B cell (primary cell): ENCODE measurements at regions not wholly inside any gene's neighbourhood (a gene's known extent, or its start where the extent isn't known, plus 50 kb on each side); places are given as distances from the start of the nearest gene placed in this dataset.

ENCODE experiments used
- ATAC-seq: fragments of 200-7000 bp; cut with Tn5 transposase; one replicate; pipeline ENCODE4 v1.10.0; 2021; ENCODE audit warnings: low read depth, mild to moderate bottlenecking, moderate number of reproducible peaks, moderate library complexity
- CTCF ChIA-PET: fragments of 350-600 bp; sonication (Branson Sonifier 250); formaldehyde crosslinking; loops from one replicate; lab custom pipeline; 2021; ENCODE audit warnings: antibody characterized with exemption, inconsistent platforms; lab: Charles Lee
- POLR2A ChIA-PET: fragments of 350-600 bp; sonication (Branson Sonifier 250); formaldehyde crosslinking; loops from one replicate; lab custom pipeline; 2021; ENCODE audit warnings: antibody characterized with exemption; lab: Charles Lee
- DNase-seq: peaks from one replicate; pipeline ENCODE4 v3.0.0; 2013
- H2AFZ ChIP-seq: 2 replicates; pipeline ENCODE4 v1.6.1; 2012; ENCODE audit warnings: mild to moderate bottlenecking, low read depth, low read length; ENCODE audit not compliant: insufficient read depth, poor library complexity, severe bottlenecking
- H3K27ac ChIP-seq, 2 donors: 1 replicate in 1 of 2; 2 replicates in 1 of 2; pipeline ENCODE4 v1.5.1; 2012 to 2013; ENCODE audit warnings: low read length in 2 of 2, mild to moderate bottlenecking in 2 of 2, moderate library complexity in 1 of 2
- H3K27me3 ChIP-seq, 4 experiments: fragments of 200-600 bp in 1 of 4; sonication (generic) in 1 of 4; replicated peaks in 1 of 4; 1 replicate in 2 of 4; 2 replicates in 2 of 4; pipeline versions ENCODE4 v1.6.1 to v1.7.0; 2013 to 2016; ENCODE audit warnings: low read length in 3 of 4, mild to moderate bottlenecking in 2 of 4, mixed read lengths in 1 of 4, moderate library complexity in 1 of 4; ENCODE audit not compliant: insufficient read depth in 4 of 4, control insufficient read depth in 3 of 4; ENCODE audit errors: control extremely low read depth in 1 of 4
- H3K36me3 ChIP-seq, 2 experiments: replicated peaks in 1 of 2; 1 replicate in 1 of 2; 2 replicates in 1 of 2; pipeline versions ENCODE4 v1.6.1 to v1.7.1; 2013; ENCODE audit warnings: low read length in 1 of 2; ENCODE audit not compliant: insufficient read depth in 2 of 2, control insufficient read depth in 1 of 2; ENCODE audit errors: control extremely low read depth in 1 of 2, extremely low read depth in 1 of 2
- H3K4me1 ChIP-seq, 2 donors: fragments of 200-600 bp in 1 of 2; sonication (generic) in 1 of 2; 1 replicate in 1 of 2; 2 replicates in 1 of 2; pipeline versions ENCODE4 v1.5.1 to v1.6.1; 2013 to 2017; ENCODE audit warnings: low read length in 2 of 2; ENCODE audit not compliant: control insufficient read depth in 2 of 2, insufficient read depth in 2 of 2
- H3K4me2 ChIP-seq: replicated peaks from 2 replicates; pipeline ENCODE3; 2012; ENCODE audit warnings: mild to moderate bottlenecking, low read depth, low read length; ENCODE audit not compliant: poor library complexity, severe bottlenecking
- H3K4me3 ChIP-seq, 5 experiments: fragments of 200-600 bp in 1 of 5; sonication (generic) in 1 of 5; 1 replicate in 3 of 5; 2 replicates in 2 of 5; pipeline versions ENCODE4 v1.5.1 to v1.7.0; 2011 to 2016; ENCODE audit warnings: low read length in 4 of 5, mild to moderate bottlenecking in 4 of 5, low read depth in 2 of 5, control low read depth in 1 of 5, moderate library complexity in 1 of 5; ENCODE audit not compliant: insufficient read depth in 1 of 5; ENCODE audit errors: control extremely low read depth in 1 of 5, extremely low read depth in 1 of 5
- H3K79me2 ChIP-seq: fragments of 200-600 bp; sonication (generic); one replicate; pipeline ENCODE4 v1.6.0; 2016; ENCODE audit warnings: low read length; ENCODE audit not compliant: control insufficient read depth, insufficient read depth
- H3K9ac ChIP-seq: fragments of 200-600 bp; sonication (generic); 2 replicates; pipeline ENCODE4 v1.6.1; 2017; ENCODE audit warnings: mild to moderate bottlenecking, low read length, moderate library complexity
- H3K9me3 ChIP-seq, 3 donors: one replicate each; pipeline versions ENCODE4 v1.6.1 to v1.7.1; 2013; ENCODE audit warnings: low read length in 2 of 3; ENCODE audit not compliant: control insufficient read depth in 2 of 3, insufficient read depth in 1 of 3; ENCODE audit errors: control extremely low read depth in 1 of 3
- H4K20me1 ChIP-seq: 2 replicates; pipeline ENCODE4 v1.6.0; 2012; ENCODE audit warnings: mild to moderate bottlenecking, low read length; ENCODE audit not compliant: insufficient read depth, control insufficient read depth, poor library complexity, severe bottlenecking
- H3K27ac Mint-ChIP-seq: one replicate; pipeline ENCODE4 v1.8.0; 2021; ENCODE audit warnings: mixed read lengths
- H3K27me3 Mint-ChIP-seq: one replicate; pipeline ENCODE4 v1.8.0; 2021; ENCODE audit warnings: mixed read lengths
- H3K4me1 Mint-ChIP-seq: one replicate; pipeline ENCODE4 v1.8.0; 2021; ENCODE audit warnings: mixed read lengths
- H3K4me3 Mint-ChIP-seq: one replicate; pipeline ENCODE4 v1.8.0; 2021; ENCODE audit warnings: mixed read lengths
- H3K9me3 Mint-ChIP-seq: one replicate; pipeline ENCODE4 v1.8.0; 2022; ENCODE audit warnings: mixed read lengths; ENCODE audit not compliant: insufficient read depth
- EZH2 ChIP-seq: IDR thresholded peaks from 2 replicates; pipeline ENCODE4 v1.6.1; 2012; ENCODE audit warnings: borderline replicate concordance, low read depth, mild to moderate bottlenecking, moderate library complexity, low read length; ENCODE audit not compliant: insufficient read depth, poor library complexity, severe bottlenecking
- WGBS: methylation state at CpG from one replicate; pipeline ENCODE4 v1.1.5; 2013; ENCODE audit warnings: missing lambda C conversion rate; ENCODE audit not compliant: insufficient coverage; 5-methylcytosine and 5-hydroxymethylcytosine counted together
- intact Hi-C: fragments of 100-400 bp; cut with micrococcal nuclease; formaldehyde crosslinking; loops from one replicate; pipeline ENCODE4 v1.10.0; 2022
- TF ChIP-seq, protein P1 (sequence below): fragments of 200-600 bp; IDR thresholded peaks from one replicate; pipeline ENCODE4 v1.8.0; 2022; ENCODE audit warnings: antibody characterized with exemption, mild to moderate bottlenecking

DNA sequence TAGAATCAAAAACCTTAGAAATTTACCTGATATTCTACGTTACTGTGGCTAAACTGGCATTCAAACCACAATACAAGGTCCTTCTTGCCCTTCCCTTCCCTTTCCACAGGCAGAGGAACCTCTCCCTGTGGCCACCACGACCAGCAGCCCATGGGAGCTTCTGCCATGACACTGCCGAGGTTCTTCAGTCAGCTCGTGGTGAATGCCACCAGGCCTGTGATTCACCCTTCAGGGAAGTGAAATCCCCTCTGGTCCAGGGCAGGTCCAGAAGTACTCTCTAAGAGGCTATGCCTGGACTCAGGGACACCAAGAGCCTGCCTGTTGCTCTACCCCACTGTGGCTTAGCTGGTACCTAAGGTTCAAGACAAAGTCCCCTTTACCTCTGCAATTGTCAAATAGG lies 123.0 kb downstream of the HTR1B start:
- Mint-ChIP-seq H3K4me1 (no peaks in the 10 kb centered on the region), H3K27me3 (no peaks in the 10 kb centered on the region), H3K4me3 (no peak overlapping the region), H3K27ac (no peak overlapping the region), H3K9me3 (no peaks in the 10 kb centered on the region)
- Histone ChIP-seq H3K4me1 (no peaks in the 10 kb centered on the region), H4K20me1 (no peaks in the 10 kb centered on the region), H3K4me2 (no peak overlapping the region), H3K79me2 (no peaks in the 10 kb centered on the region), H3K4me3 (no peak overlapping the region), H3K27me3 (no peaks in the 10 kb centered on the region), H3K9ac (no peak overlapping the region), H2AFZ (no peak overlapping the region), H3K27ac (no peak overlapping the region), H3K9me3 (peaks cover 0 to 9% (median 0%) of the 10 kb centered on the region in 3 donors), H3K36me3 (no peaks in the 10 kb centered on the region)
- TF ChIP-seq, protein P1, sequence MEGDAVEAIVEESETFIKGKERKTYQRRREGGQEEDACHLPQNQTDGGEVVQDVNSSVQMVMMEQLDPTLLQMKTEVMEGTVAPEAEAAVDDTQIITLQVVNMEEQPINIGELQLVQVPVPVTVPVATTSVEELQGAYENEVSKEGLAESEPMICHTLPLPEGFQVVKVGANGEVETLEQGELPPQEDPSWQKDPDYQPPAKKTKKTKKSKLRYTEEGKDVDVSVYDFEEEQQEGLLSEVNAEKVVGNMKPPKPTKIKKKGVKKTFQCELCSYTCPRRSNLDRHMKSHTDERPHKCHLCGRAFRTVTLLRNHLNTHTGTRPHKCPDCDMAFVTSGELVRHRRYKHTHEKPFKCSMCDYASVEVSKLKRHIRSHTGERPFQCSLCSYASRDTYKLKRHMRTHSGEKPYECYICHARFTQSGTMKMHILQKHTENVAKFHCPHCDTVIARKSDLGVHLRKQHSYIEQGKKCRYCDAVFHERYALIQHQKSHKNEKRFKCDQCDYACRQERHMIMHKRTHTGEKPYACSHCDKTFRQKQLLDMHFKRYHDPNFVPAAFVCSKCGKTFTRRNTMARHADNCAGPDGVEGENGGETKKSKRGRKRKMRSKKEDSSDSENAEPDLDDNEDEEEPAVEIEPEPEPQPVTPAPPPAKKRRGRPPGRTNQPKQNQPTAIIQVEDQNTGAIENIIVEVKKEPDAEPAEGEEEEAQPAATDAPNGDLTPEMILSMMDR = no peak
- no peak for TF ChIP-seq EZH2
- ChIA-PET POLR2A (no interaction called here), CTCF (no interaction called here)
- 72% methylated on average over 4 of the region's 4 CpGs for WGBS
- ATAC-seq (no peak), DNase-seq (no peak)
- intact Hi-C loops = no loop called here

DNA sequence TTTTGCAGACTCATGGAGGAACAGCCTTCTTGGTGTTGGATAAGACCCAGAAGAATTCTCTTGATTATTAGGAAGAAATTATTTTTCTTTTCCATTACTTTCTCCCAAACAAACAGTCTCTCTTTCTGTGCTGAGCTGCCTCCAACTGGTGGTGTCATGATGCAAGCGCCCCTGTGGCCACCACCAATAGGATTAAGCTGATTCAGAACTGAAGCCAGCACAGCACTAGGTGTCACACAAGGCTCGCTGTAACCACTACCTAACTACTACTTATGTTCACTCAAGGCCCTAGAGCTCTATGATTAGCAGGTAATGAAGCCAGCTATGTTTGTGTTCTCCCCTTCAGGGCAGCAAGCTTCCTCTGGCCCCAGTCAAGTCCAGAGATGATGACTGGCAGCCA lies 123.4 kb downstream of the HTR1B start:
- ChIA-PET CTCF (no interaction called here), POLR2A (no interaction called here)
- ATAC-seq (no peak), DNase-seq (no peak)
- no peak overlapping the region for H2AFZ ChIP-seq
- Mint-ChIP-seq H3K4me1 (no peaks in the 10 kb centered on the region), H3K27me3 (no peaks in the 10 kb centered on the region), H3K4me3 (no peak overlapping the region), H3K9me3 (no peaks in the 10 kb centered on the region), H3K27ac (no peak overlapping the region)
- no peaks in the 10 kb centered on the region for H3K4me1 ChIP-seq
- WGBS = 64% methylated on average over 1 of the region's 2 CpGs
- no peak overlapping the region for H3K9ac ChIP-seq
- H3K4me2 ChIP-seq = no peak overlapping the region
- TF ChIP-seq, protein P1 = no peak
- TF ChIP-seq EZH2 = no peak
- intact Hi-C loops = no loop called here
- H3K36me3 ChIP-seq = no peaks in the 10 kb centered on the region
- no peak overlapping the region for H3K4me3 ChIP-seq
- H4K20me1 ChIP-seq = no peaks in the 10 kb centered on the region
- H3K9me3 ChIP-seq = peaks cover 0 to 9% (median 0%) of the 10 kb centered on the region in 3 donors
- H3K27me3 ChIP-seq = no peaks in the 10 kb centered on the region
- no peaks in the 10 kb centered on the region for H3K79me2 ChIP-seq
- H3K27ac ChIP-seq = no peak overlapping the region
